ENCODE measurements at regions not wholly inside any gene's neighbourhood (a gene's known extent, or its start where the extent isn't known, plus 50 kb on each side); places are given as distances from the start of the nearest gene placed in this dataset.

DNA sequence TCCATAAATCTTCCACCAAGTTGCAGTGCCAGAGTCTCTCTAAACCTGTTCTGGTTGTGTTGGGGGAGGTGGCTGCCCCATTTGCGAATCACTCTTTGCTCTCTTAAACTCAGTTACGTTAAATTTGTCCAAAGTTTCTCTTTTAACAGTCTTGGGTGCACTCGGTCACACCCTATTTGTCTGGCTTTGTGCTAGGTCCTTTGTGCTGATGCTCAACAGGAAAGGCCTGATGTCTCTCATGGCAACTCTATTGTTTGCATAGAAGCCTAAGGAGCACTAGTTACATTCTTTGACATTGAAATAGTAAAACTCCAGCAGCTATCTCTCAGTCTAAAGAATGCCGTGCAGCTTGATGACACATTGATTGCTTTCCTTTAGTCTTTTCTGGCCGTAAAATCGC, 105.1 kb downstream of the TRMT11 start:
- peak; percentile 35 for DNase-seq

DNA sequence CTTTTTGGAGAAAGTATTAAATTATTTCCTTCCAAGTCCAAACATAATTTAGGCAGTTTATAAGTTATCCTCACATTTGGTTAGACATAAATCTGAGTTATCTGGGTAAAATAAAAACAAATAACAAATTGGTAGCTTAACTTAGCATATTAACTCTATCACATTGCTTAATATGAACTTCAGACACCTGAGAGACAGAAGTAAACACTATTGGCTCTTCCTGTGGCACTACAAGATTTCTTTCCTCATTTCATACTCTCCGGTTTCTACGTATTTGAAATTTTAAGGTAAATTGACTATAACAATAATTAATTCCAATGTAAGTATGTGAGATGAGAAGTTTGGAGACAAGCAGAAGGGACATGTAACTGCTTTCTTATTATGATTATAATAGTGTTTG, 106.8 kb downstream of the TRMT11 start:
- DNase-seq, result no peak

DNA sequence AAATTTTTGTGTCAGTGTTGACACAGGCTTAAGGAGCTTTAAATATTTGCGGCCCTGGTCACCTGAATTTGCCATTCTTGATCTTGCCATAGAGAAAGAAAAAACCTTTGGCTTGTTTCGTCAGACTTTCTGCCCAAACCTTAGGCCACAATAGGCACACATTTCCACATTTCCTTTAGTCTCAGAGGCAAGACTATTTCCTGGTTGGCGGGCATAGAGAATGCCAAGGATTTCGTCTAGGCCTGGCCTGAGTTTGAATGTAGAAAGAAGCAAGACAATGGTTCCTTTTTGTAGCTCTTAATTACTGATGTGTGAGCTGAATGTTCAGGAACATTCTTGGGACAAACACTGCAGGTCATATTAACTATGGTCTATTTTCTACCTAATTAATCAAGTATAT, 108.1 kb downstream of the TRMT11 start:
- DNase-seq, result no peak

DNA sequence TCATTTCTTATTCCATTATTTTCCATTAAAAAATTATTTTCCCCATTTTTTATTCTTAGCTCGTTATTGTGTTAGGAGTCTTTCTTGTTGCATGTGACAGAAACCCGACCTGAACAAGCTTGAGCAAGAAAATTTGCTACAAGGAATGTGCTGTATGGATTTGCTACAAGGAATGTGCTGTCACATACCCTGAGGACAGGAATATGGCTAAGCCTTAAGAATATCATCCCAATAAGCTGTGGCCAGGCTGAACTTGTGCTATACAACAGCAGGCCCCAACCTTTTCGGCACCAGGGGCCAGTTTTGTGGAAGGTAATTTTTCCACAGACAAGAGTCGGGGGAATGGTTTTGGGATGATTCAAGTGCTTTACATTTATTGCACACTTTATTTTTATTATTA, 114.0 kb downstream of the TRMT11 start:
- no peak for DNase-seq

DNA sequence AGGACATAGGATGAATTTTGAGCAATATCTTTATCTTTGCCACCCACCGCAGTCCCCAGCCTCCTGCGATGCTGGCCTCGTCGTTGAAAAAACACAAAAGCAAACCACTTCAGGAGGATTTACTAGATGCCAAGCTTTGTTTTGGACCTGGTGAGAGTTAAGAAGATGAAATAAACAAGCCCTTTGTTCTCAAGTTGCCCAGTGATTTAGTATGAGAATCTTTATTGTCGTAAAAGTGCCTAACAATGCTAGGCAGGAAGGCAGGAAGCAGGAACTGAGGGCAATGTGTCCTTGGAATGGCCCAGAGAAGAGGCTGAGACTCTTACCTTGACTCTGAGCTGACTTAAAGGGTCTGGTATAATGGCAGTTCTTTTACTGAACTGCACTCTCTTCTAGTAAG, 116.0 kb downstream of the TRMT11 start:
- no peak for DNase-seq

DNA sequence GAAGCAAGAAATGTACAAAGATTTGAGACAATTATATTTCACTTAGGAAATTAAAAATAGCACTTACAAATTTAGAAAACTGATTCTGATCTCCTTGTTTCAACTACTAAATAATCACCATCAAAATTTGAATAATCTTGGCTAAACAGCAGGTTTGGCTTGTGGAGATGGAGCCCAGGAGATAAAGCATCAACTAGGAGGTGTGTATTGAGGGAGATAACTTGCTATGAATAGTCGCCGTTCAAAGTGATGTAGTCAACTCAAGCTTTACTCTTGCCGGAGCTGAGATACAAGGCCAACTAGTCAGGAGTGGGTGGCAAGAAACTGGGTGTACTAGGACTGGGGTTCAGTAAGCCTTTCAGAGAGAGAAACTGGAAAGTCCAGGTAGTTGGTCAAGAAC, 117.7 kb downstream of the TRMT11 start:
- no peak for DNase-seq

DNA sequence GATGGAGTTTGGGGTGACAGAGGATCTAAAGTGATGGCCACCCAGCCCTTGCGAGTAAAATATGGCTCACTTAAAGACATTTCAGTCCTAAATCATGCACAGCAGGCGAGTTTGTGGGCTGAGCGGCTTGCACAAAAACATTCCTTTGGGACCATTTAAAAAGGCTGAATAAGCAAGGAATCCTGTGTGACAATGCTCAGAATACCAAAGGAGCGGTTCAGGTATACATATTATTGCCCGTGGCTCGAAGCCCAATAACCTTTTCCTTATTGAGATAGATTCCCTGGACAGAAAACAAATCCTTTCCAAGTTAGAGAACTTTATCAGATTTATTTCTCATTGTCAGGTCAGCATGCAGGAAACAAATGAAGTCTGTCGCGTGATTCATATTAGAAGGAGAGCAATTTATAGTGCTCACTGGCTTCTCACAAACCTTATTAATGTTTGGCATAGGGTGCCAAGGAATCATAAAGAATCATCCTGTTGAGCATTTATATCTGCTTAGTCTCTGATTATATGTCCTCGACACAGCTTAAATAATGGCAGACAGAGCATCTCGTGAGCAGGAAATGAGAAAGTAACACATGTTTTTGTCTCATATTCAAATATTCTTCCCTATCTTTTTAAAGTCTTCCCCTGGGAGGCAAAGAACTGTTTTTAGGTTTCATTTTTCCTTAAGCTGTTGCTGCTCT, 121.3 kb downstream of the TRMT11 start:
- DNase-seq, result no peak

DNA sequence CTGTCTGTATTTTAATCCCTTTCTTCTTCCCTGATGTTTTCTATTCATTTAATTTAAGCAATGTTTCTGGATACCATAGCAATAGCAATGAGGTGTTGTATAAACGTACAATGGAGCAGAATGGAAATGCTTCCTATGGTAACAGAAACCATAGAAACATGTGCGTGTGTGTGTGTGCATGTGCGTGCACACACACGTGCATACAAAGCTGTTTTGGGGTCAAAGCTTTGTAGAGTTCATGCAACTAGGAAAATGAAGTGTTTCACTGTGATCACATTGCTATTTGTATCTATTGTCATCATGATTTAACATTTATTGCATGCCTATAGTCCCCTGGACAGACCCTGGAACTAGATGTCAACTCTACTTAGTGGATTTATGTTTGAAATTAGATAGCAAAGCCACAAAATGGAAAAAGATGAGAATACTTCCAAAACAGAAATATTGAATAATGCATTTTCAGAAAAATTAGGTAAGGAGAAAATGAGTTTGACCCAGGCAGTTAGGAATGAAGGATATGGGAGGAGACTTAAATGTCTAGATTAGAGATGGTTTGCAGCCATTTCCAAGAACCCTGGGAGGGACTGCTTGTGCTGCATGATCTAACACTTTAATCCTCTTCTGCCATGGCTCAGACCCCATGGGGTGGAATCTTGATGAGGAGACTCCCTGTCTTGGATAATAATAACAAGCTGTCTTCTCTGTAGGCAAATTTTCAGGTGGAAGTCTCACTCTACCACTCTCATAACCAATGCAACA, 124.4 kb downstream of the TRMT11 start:
- DNase-seq, result no peak

DNA sequence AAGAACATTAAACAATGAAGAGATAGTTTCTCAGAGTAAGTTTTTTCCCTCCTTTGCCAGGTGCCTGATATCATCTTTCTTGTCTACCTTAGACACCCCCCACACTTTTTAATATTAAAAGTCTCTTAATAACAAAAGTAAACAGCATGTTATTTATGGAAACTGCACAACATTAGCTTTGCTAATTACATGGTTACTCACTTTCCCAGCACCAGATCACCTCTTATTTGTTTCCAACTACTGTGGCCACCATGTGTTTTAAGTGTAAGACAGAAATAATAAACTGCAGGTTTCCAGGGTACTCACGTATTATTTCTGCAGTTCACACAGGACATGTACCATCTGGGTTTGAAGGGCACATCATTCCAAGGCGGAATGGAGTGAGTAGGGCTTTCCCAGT, 125.0 kb downstream of the TRMT11 start:
- DNase-seq, result no peak

DNA sequence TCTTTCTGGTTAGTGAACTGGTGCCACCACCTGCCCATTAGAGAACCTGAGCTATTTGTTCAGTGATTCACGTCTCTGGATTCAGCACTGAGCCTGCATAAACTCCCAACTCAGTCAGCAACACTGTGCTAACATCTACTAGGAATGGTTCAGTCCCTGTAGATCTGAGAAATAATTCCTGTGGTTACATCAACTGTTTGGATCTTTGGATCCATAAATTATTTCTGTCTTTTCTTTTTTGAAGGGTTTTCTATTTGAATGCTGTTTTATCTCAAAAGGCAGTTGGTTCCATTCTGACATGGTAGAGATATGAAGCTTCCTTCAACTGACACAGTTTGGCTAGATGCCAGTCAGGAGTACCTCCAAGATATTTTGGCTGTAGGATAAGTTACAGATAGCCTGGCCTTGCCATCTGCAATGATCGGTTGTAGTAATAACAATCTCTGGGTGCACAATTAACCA, 125.9 kb downstream of the TRMT11 start:
- DNase-seq, result no peak

DNA sequence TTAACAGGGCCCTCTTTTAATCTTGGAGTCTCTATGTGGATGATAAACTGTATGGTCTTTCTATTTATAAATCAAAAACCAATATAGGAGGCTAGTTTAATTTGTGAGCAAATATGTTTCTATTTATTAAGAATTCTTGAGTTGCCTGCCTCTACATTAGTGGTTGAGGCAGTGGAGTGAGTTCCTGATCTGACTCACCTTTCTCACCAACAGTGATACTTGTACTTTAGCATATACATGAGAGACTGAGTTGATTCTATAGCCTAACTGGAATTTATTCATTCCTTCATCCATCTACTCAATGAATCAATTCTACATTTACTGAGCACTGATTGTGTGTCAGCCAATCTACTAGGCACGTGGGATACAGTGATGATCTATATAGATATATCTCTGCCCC, 126.9 kb downstream of the TRMT11 start:
- no peak for DNase-seq

DNA sequence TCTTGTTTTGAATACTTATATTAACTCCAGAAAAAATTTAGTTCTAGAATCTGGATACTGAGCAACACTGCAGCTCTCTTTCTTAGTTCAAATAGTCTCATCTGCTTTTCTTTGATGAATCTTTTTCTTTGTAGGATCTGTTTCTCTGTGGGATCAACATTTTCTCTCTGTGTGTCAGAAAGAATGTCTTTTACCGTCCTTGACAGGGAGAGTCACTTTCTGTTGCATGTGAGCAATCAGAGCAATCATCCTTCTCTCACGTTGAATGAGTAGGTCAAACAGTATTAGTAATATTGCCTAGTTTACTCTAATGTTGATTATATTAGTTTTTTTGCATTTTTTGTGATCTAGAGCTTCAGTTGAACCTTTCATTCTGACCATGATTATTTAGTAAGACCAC, 130.9 kb downstream of the TRMT11 start:
- no peak for DNase-seq

DNA sequence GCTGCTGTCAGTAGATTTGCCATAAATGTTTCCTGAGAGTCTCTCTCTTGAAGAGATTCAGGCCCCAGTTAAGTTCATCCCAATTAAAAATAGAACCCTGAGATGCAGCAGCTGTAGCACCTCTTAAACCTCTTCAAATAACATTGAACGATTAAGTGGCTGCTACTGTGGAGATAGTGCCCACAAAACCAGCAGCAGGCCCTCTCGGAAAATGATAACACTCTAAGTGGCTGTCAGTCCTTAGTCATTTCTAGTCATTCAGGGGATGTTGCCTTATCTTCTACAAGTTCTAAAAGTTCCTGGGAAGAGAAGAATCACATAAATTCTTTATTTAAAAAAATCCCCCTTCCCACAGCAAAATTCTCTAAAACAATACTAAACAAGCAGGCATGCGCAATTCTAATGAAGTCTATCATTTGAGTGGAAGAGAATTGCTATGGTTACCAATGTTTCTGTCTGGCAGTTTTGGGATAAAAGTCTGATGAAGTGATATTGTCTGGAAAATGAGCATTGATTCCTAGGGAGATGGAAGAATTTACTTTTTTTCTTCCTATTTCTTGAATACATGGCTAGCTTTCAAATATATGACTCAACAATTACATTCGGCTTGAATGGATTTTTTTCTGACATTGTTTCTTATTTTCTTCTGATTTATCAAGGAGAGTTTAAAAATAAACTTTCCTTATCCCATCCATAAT, 131.9 kb downstream of the TRMT11 start:
- peak; percentile 57 for DNase-seq

DNA sequence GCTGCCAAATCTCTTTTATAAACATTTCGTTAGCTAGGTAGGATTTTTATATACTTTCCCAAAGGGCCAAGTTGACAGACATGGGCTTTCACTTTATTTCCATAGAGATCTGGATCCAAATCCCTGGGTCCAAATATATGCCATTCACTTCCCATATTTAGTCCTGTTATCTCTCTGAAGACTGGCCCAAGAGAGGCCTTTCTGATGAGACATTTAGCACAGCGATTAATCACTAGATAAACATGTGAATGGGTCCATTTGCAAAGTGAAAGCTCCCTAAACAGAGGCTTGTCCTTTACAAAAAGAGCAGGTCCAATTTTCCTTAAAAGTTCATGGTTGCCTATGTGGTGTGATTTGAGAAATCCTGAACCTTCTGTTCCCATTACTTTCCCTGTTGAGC, 132.6 kb downstream of the TRMT11 start:
- no peak for DNase-seq

DNA sequence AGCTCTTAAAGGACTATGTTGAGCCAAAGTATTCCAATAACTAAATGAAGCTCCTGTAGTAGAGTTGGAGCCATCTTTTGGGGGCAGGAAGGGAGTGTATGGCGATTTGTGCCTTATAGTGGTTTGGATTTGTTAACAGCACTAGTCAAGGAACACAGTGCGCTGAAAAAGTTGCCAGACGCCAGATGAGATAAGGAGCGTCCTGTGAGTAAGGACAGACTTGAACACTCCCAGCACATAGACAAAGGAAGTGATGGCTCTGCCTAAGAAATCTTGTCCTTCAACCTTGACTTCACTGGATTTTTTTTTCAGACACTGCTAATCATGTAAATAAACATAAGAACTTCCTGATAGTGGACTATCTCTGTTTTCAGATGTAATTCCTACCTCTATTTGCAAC, 136.9 kb downstream of the TRMT11 start:
- DNase-seq, result no peak

DNA sequence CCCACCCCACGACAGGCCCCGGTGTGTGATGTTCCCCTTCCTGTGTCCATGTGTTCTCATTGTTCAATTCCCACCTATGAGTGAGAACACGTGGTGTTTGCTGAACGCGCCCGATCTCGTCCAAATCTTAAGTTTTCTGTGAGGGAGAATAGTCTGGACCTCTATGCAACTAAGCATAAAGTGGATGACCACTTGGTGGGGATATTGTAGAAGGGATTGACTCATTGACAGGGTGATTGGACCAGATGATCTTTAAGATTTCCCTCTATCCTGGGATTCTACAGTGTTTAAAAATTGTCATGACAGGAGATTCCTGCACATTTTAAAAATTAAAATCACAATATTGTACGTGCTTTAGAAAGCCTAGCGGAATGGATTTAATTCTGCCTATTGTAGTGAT, 141.3 kb downstream of the TRMT11 start:
- DNase-seq, result peak; percentile 53

DNA sequence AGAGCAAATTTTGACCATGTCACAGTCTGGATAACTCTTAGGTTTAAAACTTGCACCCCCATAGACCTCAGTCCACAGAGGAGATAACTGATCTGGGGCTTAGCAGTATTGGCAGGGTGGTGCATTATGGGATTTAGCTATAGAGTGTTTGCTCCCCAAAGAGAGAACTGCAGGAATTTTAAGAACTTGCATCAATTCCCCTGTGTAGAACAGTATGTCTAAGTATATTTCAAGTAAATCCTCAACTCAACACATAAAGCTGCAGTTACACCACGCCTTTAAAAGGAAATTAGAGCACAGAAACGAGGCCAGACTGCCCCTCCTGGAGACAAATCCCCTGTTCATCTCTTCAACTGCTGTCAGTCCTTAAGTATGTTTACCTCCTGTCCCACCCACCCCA, 144.9 kb downstream of the TRMT11 start:
- no peak for DNase-seq

DNA sequence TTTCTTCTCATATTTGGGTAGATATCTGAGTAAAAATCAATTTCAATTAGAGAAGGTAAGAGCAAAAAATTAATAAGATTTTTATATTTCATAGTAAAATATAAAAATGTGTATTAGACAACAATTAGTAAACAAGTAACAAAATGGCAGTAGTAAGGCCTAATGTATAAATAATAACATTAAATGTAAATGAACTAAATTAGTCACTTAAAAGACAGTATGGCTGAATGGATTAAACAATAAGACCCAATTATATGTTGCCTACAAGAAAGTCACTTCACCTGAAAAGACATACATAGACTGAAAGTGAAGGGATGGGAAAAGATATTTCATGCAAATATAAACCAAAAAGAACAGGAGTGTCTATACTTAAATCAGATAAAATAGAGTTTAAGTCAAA, 147.6 kb downstream of the TRMT11 start:
- DNase-seq, result no peak

DNA sequence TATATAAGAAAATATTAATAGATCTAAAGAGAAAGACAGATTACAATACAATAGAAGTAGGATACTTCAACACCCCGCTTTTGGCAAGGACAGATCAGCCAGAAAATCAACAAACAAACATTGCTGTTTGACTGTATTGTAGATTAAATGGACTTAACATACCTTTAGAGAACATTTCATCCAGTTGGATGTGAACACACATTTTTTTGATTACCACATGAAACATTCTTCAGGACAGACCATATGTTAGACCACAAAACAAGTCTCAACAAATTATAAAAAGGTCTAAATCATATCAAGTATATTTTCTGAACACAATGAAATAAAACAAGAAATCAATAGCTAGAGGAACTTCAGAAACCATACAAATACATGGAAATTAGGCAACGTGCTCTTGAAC, 148.2 kb downstream of the TRMT11 start:
- DNase-seq, result no peak

DNA sequence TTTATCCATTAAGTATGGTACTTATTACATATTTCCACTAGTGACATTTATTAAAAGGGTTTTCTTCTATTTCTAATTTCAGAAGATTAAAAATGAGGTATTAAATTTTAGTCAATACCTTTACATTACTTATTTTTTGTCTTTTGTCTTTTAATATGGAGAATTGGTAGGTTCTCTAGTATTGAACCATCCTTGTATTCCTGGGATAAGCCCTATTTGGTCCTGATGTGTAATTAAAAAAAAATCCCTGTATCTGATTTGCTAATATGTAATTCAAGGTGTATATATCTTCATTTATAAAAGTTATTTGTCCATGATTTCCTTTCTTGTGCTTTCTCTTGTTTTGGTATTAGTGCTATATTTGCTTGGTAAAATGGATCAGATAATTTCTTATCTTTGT, 153.7 kb downstream of the TRMT11 start:
- DNase-seq, result no peak

DNA sequence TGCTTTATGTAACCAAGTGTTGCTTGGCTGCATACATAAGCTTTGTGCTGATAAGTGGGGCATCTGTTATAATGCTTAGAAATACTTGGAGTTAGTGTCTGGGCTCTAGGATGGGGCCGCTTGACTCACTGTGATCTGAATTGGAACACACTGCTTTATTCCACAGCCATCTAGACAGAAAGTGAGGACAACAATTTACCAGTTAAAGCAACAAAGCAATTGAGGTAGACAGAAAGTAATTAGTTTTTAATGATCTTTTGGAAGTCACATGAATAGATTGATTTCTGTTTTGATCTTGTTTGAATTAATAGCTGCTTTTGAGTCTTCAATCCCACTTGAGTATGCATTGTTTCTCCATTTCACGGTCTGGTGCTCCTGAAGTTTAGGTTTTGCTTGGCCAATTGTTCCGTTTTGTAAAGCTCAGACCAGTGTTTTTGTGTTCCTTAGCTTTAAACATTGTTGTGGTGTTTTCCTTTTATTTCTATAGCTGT, 157.5 kb downstream of the TRMT11 start:
- no peak for DNase-seq

DNA sequence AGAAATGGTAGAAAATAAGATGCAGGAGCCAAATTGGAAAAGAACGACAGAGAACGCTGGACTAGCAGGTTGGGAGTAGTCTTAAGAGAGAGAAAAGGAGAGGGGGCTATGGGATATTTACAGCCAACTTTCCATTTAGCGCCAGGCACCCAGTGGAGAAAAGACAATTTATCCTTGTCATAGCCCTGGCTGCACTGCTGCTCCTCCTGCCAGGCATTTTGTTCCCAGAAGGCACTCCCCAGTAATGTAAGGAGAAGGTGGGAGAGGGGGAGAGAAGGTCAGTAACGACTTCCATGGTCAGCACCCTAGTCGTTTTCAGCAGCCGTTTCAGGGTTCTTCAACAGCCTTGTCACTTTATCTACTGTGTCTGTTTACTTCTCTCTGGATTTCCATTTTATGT, 159.0 kb downstream of the TRMT11 start:
- DNase-seq, result no peak

DNA sequence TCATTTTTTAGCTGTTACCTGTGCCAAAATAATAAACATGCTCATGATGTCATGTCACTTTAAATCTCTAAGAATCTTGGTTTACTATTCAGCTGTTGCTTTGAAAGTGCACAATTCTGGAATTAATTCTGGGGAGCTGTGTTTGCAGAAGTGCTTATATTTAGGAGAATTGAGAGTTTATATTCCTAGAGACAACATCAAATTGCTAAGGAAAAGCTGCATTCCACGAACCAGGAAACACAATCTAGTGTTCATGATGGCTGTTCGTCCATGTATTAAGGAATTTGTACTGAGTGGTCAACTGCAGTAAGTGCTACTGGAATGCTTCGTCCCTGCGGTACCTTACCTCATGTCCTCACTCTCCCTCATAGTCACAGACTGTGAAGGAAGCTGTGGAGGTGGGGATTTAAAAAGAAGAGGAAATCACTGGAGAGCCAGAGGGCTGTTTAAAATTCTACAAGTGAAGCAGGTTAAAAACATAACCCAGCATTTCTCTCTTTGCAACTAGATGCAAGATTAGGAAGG, 161.0 kb downstream of the TRMT11 start:
- DNase-seq, result peak; percentile 24
